LNCAP (cell line): ENCODE measurements at regions not wholly inside any gene's neighbourhood (a gene's known extent, or its start where the extent isn't known, plus 50 kb on each side); places are given as distances from the start of the nearest gene placed in this dataset.

ENCODE experiments used
- TF ChIP-seq, protein P1 (sequence below): fragments of 450-650 bp; IDR thresholded peaks from 2 replicates; pipeline ENCODE4 v1.5.1; 2017; ENCODE audit warnings: mild to moderate bottlenecking

DNA sequence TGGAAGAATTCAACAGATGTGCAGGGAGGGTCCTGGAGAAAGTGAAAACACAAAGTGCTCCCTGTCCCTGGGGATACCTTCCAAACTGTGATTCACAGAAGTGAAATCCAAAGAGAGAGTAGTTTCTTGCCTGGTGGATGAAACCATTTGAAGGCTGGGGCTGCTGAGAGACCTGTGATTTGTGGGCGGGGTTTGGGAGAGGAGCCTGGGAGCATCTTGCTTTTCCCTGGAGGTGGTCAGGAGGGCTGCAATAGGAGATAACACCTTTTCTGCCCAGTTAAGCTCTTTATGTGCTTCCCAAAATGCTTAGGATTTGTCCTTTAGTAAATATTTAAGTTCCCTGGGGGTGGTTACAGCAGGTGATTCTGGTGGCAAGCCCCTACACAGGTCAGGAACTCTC lies 105.3 kb upstream of the TPK1 start:
- TF ChIP-seq, protein P1, sequence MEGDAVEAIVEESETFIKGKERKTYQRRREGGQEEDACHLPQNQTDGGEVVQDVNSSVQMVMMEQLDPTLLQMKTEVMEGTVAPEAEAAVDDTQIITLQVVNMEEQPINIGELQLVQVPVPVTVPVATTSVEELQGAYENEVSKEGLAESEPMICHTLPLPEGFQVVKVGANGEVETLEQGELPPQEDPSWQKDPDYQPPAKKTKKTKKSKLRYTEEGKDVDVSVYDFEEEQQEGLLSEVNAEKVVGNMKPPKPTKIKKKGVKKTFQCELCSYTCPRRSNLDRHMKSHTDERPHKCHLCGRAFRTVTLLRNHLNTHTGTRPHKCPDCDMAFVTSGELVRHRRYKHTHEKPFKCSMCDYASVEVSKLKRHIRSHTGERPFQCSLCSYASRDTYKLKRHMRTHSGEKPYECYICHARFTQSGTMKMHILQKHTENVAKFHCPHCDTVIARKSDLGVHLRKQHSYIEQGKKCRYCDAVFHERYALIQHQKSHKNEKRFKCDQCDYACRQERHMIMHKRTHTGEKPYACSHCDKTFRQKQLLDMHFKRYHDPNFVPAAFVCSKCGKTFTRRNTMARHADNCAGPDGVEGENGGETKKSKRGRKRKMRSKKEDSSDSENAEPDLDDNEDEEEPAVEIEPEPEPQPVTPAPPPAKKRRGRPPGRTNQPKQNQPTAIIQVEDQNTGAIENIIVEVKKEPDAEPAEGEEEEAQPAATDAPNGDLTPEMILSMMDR: no peak

DNA sequence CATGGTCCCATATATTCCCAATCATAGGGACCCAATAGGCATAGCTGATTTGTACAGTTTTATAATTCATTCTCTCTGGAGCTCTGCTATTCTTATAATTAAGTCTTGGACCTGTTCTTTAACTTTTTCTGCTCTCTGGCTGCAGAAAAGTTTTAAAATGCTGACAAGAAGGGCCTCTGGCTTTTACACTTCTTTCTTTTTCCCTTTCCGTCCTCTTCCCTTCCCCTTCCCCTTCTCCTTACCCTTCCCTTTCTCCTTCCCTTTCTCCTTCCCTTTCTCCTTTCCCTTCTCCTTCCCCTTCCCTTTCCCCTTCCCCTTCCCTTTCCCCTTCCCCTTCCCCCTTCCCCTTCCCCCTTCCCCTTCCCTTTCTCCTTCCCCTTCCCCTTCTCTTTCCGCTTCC lies 101.3 kb upstream of the TPK1 start:
- TF ChIP-seq, protein P1: no peak

DNA sequence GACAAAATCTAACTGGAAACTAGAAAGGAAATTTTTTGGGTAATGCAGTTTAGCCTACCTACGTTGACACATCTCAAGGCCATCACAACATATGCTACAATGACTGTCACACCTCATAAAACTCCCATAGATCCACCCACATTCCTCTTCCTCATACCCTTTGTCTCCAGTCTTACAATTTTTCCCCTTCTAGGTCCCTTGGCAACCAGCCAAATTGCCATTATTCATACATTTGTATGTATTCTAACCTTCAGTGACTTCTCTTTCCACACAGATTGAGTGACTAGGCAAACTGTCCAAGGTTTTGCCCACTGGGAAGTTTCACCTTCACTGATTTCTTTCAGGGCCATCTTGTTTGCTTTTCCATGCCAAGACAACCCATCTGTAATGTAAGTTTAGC lies 100.5 kb upstream of the TPK1 start:
- TF ChIP-seq, protein P1: no peak

DNA sequence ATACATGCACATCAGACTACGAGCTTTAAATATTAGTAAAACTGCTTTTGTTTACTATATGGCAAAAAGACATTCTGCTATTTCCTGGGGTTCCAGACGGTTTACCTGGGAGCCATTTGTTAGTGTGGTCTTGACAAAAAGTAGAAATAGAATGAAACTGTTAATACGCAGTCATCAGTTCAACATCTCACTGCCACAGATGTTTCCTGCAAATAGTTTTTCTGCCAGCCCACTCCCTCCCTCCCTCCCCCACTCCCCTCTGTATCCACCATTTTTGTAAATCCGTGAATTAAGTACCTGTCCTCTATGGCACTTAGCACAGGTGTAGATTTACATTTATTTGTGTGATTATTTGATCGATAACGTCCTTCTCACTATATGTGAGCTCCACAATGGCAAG lies 74.6 kb upstream of the TPK1 start:
- TF ChIP-seq, protein P1: no peak

DNA sequence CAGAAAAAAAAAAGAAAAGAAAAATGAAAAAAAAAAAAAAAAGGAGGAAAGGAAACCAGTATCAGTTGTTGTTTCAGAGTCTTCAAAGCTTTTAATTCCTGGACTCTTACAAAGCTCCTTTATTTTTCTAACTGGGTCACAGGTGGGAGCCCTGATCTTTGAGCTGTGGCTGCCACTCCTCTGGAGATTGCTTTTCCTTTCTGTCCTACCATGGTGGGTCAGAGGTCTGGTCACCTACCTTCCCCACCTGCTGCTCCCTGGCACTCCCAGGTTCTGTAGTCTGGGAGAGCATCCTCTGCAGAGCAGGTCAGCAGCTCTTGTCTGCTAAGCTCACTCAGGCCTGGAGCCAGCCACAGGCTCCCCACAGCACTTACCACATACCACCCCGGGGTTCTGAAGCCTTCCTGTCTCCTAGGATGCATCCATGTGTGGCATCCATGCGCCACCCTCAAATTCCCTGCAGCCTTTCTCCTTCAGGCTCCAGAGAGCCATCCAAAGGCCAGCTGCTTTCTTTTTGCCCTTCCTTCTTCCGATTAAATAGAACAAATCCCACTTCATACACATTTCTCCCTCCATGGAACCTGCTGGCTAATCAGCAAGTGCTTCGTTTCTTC lies 73.2 kb upstream of the TPK1 start:
- TF ChIP-seq, protein P1: no peak

DNA sequence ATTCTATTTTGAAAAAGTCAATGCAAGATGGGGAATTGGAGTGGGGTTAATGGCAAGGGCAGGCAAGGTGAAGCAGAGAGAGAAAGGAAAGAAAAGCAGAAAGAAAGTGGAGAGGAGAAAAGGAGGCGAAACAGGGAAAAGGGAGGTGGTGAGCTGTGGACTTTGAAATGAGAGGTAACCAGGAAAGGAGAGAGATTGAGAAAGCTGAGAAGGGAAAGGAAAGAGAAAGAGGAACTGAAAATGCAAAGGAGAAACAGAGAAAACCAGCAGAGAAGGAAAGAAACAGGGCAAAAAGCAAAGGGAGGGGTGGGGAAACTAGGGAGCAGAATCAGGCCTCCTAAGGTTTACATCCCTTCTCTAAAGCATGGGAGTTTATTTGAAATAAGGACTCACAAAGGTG lies 72.5 kb upstream of the TPK1 start:
- TF ChIP-seq, protein P1: no peak

DNA sequence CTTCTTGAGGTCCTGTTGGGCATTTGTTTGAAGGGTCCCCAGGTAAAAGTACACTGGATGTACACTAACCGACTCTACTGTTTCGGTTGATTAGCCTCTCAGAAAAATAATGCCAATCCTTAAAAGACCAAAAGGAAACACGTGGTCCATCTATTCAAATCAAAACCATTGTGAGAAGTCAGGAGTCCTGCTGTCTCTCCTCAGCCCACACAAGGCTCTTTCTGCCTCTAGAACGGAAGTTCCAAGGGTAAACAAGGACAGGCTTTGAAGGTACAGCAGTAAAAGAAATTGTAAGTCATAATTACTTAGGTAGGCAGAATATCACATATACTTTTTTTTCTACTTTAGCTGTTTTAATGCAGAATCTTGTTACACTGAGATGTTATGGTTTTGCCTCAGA lies 71.7 kb upstream of the TPK1 start:
- TF ChIP-seq, protein P1: no peak

DNA sequence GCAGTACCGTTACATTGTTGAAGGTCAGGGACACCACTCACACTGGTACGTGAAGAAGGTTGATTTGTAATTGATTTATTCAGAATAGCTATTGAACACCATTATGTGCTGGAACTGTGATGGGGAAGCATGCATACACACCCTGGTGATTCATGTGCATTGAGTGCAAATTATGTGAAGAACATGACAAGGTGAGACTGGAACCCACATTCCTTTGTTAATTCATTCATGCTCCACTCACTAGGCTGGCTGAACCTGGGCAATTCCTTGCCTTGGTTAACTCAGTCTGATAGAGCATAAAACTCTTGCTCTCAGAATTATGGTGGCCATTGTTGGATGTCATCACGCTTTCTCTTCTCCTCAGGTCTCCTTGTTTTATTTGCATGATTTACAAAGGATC lies 67.3 kb upstream of the TPK1 start:
- TF ChIP-seq, protein P1: no peak
